ENCODE measurements at regions not wholly inside any gene's neighbourhood (a gene's known extent, or its start where the extent isn't known, plus 50 kb on each side); places are given as distances from the start of the nearest gene placed in this dataset.
"Not testable (repeated sequence)": the region's sequence is repeated elsewhere in the genome, so short reads cannot be mapped to it uniquely, and the experiment has no call there.

DNA sequence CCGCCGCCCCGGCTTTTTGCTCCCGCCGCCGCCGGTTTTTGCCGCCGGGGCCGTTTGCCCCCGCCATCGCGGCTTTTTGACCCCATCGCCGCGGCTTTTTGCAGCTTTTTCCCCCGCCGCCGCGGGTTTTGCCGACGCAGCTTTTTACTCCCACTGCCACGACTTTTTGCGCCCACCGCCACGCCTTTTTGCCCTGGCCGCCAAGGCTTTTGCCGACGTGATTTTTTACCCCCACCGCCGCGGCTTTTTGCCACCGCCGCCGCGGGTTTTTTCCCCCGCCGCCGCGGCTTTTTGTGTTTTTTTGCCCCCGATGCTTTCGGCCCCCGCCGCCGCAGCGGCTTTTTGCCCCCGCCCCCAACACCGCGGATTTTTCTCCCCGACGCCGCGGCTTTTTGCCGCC is 5001.9 kb upstream of the OR11H1 start:
- DNase-seq (ENCODE audit: low read depth); in situ Hi-C loops (cut with HindIII; ENCODE audit: low pct_unique_long_range_greater_than_20kb, low sequenced_read_pairs): not testable (repeated sequence)

DNA sequence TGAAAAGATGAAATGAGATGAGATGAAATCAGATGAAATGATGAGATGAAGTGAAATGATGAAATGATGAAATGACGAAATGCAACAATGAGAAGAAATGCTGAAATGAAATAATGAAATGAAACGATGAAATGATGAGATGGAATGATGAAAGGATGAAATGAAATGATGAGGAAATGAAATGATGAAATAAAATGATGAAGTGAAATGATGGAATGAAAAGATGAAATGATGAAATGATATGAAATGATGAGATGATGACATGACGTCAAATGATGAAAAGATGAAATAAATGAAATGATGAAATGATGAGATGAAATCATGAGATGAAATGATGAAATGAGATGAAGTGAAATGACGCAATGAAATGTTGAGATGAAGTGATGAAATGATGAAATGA is 4996.9 kb upstream of the OR11H1 start:
- in situ Hi-C loops (cut with HindIII; ENCODE audit: low pct_unique_long_range_greater_than_20kb, low sequenced_read_pairs); DNase-seq (ENCODE audit: low read depth): not testable (repeated sequence)

DNA sequence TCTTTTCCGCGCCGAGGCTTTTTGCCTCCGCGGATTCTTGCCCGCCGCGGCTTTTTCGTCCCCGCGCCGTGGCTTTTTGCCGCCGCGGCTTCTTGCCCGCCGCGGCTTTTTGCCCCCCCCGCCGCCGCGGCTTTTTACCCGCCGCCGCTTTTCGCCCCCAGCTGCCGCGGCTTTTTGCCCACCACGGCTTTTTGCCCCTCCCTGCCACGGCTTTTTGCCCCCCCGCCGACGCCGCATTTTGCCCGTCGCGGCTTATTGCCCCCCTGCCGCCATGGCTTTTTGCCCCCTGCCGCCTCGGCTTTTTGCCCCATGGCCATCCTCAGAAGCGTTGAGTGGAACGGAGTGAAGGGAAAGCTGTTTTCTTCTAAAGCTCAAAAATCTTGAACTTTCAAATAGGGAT is 4955.5 kb upstream of the OR11H1 start:
- in situ Hi-C loops (cut with HindIII; ENCODE audit: low pct_unique_long_range_greater_than_20kb, low sequenced_read_pairs); DNase-seq (ENCODE audit: low read depth): not testable (repeated sequence)

DNA sequence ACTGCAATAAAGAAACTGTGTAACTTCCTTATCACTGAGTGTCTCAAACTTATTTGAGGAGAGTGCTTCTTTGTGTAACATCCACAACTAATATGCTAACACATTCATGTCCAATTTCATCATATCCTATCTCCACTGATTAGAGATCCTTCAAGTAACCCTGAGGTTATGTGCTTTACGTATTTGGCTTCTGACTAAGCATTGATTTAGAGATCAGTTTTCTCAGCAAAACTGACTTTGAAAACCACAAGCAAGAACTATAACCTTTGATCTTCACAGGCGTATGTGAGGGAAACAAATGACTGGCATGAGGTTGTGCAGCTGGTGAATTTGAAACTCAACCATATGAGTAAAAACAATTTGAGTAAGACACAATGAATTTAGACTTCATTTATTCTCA is 4926.9 kb upstream of the OR11H1 start:
- in situ Hi-C loops (cut with HindIII; ENCODE audit: low pct_unique_long_range_greater_than_20kb, low sequenced_read_pairs); DNase-seq (ENCODE audit: low read depth): not testable (repeated sequence)

DNA sequence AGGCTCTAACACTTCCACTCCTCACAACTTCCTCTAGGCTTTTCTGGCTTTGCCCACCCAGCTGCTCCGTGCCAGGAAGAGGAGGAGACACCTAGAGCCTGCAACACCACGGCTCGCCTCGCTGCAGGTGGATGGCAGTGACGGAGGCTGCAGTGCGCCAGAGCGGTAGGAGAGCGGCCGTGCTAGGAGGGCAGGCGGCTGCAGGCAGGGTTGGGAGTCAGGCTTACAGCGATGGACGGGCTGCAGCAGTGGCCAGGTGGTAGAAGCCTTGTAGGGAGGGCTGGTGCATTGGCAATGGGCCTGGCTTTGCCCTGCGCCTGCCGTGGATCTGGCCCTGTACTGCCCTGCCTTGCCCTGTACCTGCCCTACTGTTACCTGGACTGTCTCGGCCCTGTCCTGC is 4896.0 kb upstream of the OR11H1 start:
- in situ Hi-C loops (cut with HindIII; ENCODE audit: low pct_unique_long_range_greater_than_20kb, low sequenced_read_pairs); DNase-seq (ENCODE audit: low read depth): not testable (repeated sequence)

DNA sequence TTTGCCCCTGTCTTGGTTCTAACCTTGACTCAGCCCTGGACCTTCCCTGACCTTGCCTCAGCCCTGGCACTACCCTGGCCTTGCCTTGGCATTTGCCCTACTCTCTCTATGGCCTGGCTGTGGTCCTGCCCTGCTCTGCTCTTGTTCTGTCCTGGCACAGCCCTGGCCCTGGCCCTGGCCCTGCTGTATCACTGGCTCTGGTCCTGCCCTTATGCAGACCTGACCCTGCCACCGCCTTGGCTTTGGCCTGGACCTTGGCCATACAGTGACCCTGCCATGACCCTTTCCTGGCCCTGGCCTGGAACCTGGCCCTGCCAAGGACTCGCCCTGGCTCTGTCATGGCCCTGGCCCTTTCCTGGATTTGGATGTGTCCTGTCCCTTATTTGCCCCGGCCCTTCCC is 4892.7 kb upstream of the OR11H1 start:
- in situ Hi-C loops (cut with HindIII; ENCODE audit: low pct_unique_long_range_greater_than_20kb, low sequenced_read_pairs) = not testable (repeated sequence)

DNA sequence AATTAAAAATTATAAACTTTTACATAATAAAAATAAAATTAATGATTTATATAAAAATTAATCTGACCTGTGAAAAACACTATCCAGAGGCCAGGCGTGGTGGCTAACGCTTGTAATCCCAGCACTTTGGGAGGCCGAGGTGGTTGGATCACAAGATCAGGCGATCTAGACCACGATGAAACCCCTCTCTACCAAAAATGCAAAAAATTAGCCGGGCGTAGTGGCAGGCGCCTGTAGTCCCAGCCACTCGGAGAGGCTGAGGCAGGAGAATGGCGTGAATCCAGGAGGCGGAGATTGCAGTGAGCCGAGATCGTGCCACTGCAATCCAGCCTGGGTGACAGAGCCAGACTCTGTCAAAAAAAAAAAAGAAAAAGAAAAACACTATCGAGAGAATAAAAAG is 4865.2 kb upstream of the OR11H1 start:
- in situ Hi-C loops (cut with HindIII; ENCODE audit: low pct_unique_long_range_greater_than_20kb, low sequenced_read_pairs); DNase-seq (ENCODE audit: low read depth): not testable (repeated sequence)

More for the DNA sequence above, 4892.7 kb upstream of the OR11H1 start:
- not testable (repeated sequence) for DNase-seq (ENCODE audit: low read depth)

DNA sequence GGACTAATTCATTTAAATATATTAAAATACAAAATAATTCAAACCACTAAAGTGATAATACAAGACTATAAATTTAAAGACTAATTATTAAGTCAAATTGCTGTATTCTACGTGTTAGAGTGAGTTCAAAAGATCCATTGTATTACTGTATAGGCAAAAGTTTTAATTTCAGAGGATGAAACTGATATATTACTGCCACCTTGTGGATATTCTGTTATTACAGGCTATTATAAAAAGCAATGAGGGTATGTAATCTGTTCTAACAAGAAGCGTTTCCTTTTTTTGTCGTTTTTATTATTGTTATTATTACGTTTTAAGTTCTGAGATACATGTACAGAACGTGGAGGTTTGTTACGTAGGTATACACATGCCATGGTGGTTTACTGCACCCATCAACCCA is 4854.9 kb upstream of the OR11H1 start:
- DNase-seq (ENCODE audit: low read depth); in situ Hi-C loops (cut with HindIII; ENCODE audit: low pct_unique_long_range_greater_than_20kb, low sequenced_read_pairs): not testable (repeated sequence)

DNA sequence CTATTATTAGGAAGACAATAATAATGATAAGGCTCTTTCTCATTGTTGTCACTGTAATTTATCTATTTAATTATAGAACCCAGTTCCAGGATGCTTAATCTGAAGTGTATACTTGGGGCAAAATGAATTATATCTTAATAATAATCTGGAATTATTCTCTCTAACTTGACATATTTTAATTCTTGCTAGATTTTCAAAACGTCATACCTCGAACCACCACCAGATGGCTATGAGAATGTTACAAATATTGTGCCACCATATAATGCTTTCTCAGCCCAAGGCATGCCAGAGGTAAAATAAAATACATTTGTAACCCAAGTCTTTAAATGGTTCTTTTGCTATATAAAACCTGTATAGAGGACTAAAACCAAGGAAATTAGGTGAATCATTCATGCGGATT is 4849.3 kb upstream of the OR11H1 start:
- in situ Hi-C loops (cut with HindIII; ENCODE audit: low pct_unique_long_range_greater_than_20kb, low sequenced_read_pairs); DNase-seq (ENCODE audit: low read depth): not testable (repeated sequence)

DNA sequence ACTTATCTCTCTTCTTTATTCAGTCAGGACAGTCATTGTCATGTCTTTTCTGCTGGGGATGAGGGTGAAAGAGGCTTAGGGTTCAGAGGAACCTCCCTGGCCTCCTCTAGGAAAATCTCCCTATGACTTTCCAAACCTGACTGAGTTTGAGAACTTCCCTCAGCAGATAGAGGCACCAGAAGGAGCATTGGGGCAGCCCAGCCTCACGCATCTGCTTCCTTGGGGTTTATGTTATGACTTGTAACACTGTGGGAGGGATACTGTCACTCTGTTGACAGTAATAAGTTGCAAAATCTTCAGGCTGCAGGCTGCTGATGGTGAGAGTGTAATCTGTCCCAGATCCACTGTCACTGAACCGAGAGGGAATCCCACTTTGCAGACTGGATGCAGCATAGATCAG is 4842.6 kb upstream of the OR11H1 start:
- in situ Hi-C loops (cut with HindIII; ENCODE audit: low pct_unique_long_range_greater_than_20kb, low sequenced_read_pairs); DNase-seq (ENCODE audit: low read depth): not testable (repeated sequence)

DNA sequence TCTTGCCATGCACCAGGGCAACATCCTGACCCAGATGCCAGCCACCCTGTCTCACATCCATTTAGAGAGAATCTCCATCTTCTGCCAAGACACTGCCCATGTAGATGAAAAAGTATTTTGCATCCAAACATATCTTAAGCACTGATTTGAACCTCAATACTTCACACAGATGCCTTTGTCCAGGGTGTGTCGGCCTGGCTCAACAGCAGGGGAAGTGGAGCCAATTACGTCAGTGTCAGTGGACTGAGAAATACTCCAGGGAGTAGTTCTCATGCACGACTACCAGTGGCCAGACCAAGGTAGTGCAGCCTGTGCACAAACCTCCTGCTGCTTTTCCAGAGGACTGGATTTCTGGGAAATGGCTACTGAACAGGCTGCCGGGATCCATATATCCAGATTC is 4840.7 kb upstream of the OR11H1 start:
- in situ Hi-C loops (cut with HindIII; ENCODE audit: low pct_unique_long_range_greater_than_20kb, low sequenced_read_pairs); DNase-seq (ENCODE audit: low read depth): not testable (repeated sequence)

DNA sequence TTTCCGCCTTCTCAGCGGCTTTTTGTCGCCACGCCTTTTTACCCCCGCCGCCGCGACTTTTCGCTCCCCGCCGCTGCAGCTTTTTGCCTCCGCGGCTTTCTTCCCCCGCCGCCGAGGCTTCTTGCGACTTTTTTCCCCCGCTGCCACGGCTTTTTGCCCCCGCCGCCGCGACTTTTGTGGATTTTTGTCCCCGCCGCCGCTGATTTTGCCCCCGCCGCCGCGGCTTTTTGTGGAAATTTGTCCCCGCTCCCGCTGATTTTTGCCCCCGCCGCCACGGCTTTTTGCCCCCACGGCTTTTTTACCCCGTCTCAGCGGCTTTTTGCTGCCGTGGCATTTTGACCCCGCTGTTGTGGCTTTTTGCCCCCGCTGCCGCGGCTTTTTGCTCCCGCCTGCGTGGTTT is 4829.2 kb upstream of the OR11H1 start:
- DNase-seq (ENCODE audit: low read depth); in situ Hi-C loops (cut with HindIII; ENCODE audit: low pct_unique_long_range_greater_than_20kb, low sequenced_read_pairs): not testable (repeated sequence)

DNA sequence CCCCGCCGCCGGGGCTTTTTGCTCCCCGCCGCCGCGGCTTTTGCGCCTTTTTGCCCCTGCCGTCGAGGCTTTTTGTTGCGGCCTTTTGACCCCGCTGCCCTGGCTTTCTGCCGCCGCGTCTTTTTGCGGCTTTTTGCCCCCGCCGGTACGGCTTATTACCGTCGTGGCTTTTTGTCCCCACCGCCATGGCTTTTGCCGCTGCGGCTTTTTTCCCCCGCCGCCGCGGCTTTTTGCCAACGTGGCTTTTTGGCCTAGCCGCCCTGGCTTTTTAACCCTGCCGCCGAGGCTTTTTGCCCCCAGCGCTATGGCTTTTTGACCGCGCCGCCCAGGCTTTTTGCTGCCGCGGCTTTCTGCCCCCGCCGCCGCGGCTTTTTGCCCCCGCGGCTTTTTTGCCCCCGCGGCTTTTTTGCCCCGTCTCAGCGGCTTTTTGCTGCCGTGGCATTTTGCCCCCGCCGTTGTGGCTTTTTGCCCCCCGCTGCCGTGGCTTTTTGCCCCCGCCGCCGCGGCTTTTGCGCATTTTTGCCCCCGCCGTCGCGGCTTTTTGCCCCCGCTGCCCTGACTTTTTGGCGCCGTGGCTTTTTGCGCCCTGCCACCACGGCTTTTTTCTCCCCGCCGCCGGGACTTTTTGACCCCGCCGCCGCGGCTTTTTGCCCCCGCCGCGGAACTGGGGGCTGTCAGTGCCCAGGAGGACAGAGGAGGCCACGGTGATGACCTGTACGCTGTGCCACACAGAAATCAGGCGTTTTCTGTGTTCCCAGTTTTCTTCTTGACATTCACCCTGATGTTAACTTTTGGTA is 4828.5 kb upstream of the OR11H1 start:
- DNase-seq (ENCODE audit: low read depth); in situ Hi-C loops (cut with HindIII; ENCODE audit: low pct_unique_long_range_greater_than_20kb, low sequenced_read_pairs): not testable (repeated sequence)

DNA sequence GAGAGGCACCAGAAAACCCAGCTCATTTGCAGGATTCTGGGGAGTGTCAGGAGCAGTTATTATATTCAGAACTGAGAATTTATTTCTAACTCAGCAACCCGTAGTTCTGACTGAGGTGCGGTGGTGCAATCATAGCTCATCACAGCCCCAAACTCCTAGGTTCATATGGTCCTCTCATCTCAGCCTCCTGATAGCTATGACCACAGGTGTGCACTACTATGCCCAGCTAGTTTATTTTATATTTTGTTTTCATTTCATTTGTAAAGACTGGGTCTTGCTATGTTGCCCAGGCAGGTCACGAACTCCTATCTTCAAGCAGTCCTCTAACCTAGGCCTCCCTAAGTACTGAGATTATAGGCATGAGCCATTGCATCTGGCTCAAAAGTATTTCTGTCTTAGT is 4819.8 kb upstream of the OR11H1 start:
- DNase-seq (ENCODE audit: low read depth); in situ Hi-C loops (cut with HindIII; ENCODE audit: low pct_unique_long_range_greater_than_20kb, low sequenced_read_pairs): not testable (repeated sequence)

DNA sequence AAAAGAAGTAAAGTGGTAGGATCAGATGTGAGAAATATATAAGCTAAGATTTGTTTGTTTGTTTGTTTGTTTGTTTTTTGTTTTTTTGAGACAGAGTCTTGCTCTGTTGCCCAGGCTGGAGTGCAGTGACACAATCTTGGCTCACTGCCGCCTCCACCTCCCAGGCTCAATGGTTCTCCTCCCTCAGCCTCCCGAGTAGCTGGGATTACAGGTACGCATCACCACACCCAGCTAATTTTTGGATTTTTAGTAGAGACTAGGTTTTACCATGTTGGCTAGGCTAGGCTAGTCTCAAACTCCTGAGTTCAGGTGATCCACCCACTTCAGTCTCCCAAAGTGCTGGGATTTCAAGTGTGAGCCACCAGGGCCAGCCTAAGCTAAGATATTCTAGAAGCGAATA is 4817.1 kb upstream of the OR11H1 start:
- in situ Hi-C loops (cut with HindIII; ENCODE audit: low pct_unique_long_range_greater_than_20kb, low sequenced_read_pairs) = not testable (repeated sequence)

DNA sequence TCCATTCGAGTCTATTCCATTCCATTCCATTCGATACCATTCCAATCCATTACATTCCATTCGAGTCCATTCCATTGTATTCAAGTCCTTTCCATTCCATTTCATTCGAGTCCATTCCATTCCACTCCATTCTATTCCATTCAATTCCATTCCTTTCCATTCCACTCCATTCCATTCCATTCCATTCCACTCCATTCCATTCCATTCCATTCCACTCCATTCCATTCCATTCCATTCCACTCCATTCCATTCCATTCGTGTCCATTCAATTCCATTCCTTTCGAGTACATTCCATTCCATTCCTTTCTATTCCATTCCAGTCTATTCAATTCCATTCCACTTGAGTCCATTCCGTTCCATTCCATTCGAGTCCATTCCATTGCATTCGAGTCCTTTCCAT is 4805.2 kb upstream of the OR11H1 start:
- in situ Hi-C loops (cut with HindIII; ENCODE audit: low pct_unique_long_range_greater_than_20kb, low sequenced_read_pairs) = not testable (repeated sequence)

More for the DNA sequence above, 4817.1 kb upstream of the OR11H1 start:
- DNase-seq (ENCODE audit: low read depth) = not testable (repeated sequence)

DNA sequence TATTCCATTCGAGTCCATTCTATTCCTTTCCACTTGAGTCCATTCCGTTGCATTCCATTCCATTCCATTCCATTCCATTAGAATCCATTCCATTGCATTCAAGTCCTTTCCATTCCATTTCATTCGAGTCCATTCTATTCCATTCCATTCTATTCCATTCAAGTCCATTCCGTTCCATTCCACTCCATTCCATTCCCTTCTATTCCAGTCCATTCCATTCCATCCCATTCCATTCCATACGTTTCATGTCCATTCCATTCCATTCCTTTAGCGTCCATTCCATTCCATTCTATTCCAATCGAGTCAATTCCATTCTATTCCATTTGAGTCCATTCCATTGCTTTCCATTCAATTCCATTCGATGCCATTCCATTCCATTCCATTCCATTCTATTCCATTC is 4804.0 kb upstream of the OR11H1 start:
- in situ Hi-C loops (cut with HindIII; ENCODE audit: low pct_unique_long_range_greater_than_20kb, low sequenced_read_pairs); DNase-seq (ENCODE audit: low read depth): not testable (repeated sequence)

More for the DNA sequence above, 4805.2 kb upstream of the OR11H1 start:
- not testable (repeated sequence) for DNase-seq (ENCODE audit: low read depth)

DNA sequence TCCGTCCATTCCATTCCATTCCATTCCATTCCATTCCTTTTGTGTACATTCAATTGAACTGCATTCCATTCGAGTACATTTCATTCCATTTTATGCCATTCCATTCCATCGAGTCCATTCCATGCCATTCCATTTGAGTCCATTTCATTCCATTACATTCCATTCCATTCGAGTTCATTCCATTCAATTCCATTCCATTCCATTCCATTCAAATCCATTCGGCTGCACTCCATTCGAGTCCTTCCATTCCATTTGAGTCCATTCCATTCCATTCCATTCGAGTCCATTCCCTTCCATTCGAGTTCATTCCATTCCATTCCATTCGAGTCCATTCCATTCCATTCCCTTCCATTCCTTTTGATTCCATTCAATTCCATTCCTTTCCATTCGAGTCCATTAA is 4800.6 kb upstream of the OR11H1 start:
- no peak for DNase-seq (ENCODE audit: low read depth)
- in situ Hi-C loops (cut with HindIII; ENCODE audit: low pct_unique_long_range_greater_than_20kb, low sequenced_read_pairs) = no loop called here

DNA sequence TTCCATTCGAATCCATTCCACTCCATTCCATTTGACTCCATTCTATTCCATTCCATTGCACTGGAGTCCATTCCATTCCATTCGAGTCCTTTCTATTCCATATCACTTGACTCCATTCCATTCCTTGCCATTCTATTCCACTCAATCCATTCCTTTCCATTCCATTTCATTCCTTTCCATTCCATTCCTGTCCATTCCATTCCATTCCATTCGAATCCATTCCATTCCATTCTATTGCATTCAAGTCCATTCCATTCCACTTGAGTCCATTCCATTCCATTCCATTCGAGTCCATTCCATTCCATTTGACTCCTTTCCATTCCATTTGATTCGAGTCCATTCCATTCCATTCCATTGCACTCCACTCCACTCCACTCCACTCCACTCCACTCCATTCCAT is 4798.0 kb upstream of the OR11H1 start:
- in situ Hi-C loops (cut with HindIII; ENCODE audit: low pct_unique_long_range_greater_than_20kb, low sequenced_read_pairs) = not testable (repeated sequence)

DNA sequence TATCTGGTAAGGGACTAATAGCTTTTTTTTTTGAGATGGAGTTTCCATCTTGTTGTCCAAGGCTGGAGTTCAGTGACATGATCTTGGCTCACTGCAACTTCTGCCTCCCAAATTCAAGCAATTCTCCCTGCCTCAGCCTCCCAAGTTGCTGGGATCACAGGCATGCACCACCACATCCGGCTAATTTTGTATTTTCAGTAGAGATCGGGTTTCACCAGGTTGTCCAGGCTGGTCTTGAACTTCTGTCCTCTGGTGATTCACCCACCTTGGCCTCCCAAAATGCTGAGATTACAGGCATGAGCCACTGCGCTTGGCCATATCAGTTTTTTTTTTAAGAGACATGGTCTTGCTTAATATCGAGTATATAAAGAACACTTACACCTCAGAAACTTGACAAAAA is 4797.3 kb upstream of the OR11H1 start:
- DNase-seq (ENCODE audit: low read depth); in situ Hi-C loops (cut with HindIII; ENCODE audit: low pct_unique_long_range_greater_than_20kb, low sequenced_read_pairs): not testable (repeated sequence)

More for the DNA sequence above, 4798.0 kb upstream of the OR11H1 start:
- not testable (repeated sequence) for DNase-seq (ENCODE audit: low read depth)
